ENCODE measurements at regions not wholly inside any gene's neighbourhood (a gene's known extent, or its start where the extent isn't known, plus 50 kb on each side); places are given as distances from the start of the nearest gene placed in this dataset.

- no CpG with 5 or more reads among the region's 4 CpGs for WGBS (ENCODE audit: extremely low coverage, insufficient coverage, insufficient read length)
- Histone ChIP-seq H3K9me3 (ENCODE audit: insufficient read depth, low read depth, low read length) (peaks cover 2% of the 10 kb centered on the region), H2BK120ac (ENCODE audit: insufficient read depth, low read length, poor library complexity) (no peak overlapping the region), H3K23ac (ENCODE audit: low read length) (no peak overlapping the region), H3K4me2 (ENCODE audit: low read length) (no peak overlapping the region), H4K12ac (ENCODE audit: low read depth, low read length) (no peak overlapping the region), H3K79me1 (ENCODE audit: low read length) (peaks cover 13% of the 10 kb centered on the region), H2AK5ac (ENCODE audit: low read length) (no peak overlapping the region), H4K91ac (ENCODE audit: low read depth, low read length) (no peak overlapping the region), H3K79me2 (ENCODE audit: control insufficient read depth, insufficient read depth, low read length, poor library complexity) (peaks cover 4% of the 10 kb centered on the region), H3K18ac (ENCODE audit: low read length) (no peak overlapping the region), H4K8ac (ENCODE audit: low read depth, low read length) (no peak overlapping the region), H3K4me3 (ENCODE audit: low read depth, low read length) (no peak overlapping the region), H3K14ac (ENCODE audit: low read length) (no peak overlapping the region), H3K27ac (ENCODE audit: low read depth, low read length) (no peak overlapping the region), H2BK5ac (ENCODE audit: low read depth, low read length, poor library complexity) (no peak overlapping the region), H3K4ac (ENCODE audit: low read depth, low read length) (no peak overlapping the region), H3K36me3 (ENCODE audit: control insufficient read depth in 1 of 2, insufficient read depth in 2 of 2, low read length in 2 of 2) (no peaks in the 10 kb centered on the region), H2BK12ac (ENCODE audit: low read length) (no peak overlapping the region), H2AFZ (ENCODE audit: insufficient read depth, low read length, poor library complexity) (no peak overlapping the region), H3K4me1 (ENCODE audit: control insufficient read depth in 1 of 2, insufficient read depth in 2 of 2, low read length in 2 of 2) (peaks cover 10 to 13% of the 10 kb centered on the region in 2 experiments), H3K27me3 (ENCODE audit: insufficient read depth, low read length) (no peaks in the 10 kb centered on the region), H3K9ac (ENCODE audit: low read length) (no peak overlapping the region)
- no peak for DNase-seq
Observed at GRCh38 chr3:194072691-194073279, 63.2 kb upstream of the HES1 start.

GRCh38 chr3:194073926-194074325 lies 62.0 kb upstream of the HES1 start:
- no peak overlapping the region for H2BK5ac ChIP-seq (ENCODE audit: low read depth, low read length, poor library complexity)
- no peak overlapping the region for H3K9ac ChIP-seq (ENCODE audit: low read length)
- no peak overlapping the region for H4K91ac ChIP-seq (ENCODE audit: low read depth, low read length)
- H2BK12ac ChIP-seq (ENCODE audit: low read length) = no peak overlapping the region
- H3K23ac ChIP-seq (ENCODE audit: low read length) = no peak overlapping the region
- H4K12ac ChIP-seq (ENCODE audit: low read depth, low read length) = no peak overlapping the region
- no peak overlapping the region for H3K27ac ChIP-seq (ENCODE audit: low read depth, low read length)
- H3K79me1 ChIP-seq (ENCODE audit: low read length) = peaks cover 13% of the 10 kb centered on the region
- H4K8ac ChIP-seq (ENCODE audit: low read depth, low read length) = no peak overlapping the region
- H2AFZ ChIP-seq (ENCODE audit: insufficient read depth, low read length, poor library complexity) = no peak overlapping the region
- H2AK5ac ChIP-seq (ENCODE audit: low read length) = no peak overlapping the region
- no peak overlapping the region for H3K14ac ChIP-seq (ENCODE audit: low read length)
- peaks cover 2% of the 10 kb centered on the region for H3K9me3 ChIP-seq (ENCODE audit: insufficient read depth, low read depth, low read length)
- H3K36me3 ChIP-seq (ENCODE audit: control insufficient read depth in 1 of 2, insufficient read depth in 2 of 2, low read length in 2 of 2) = no peaks in the 10 kb centered on the region
- no peak overlapping the region for H3K18ac ChIP-seq (ENCODE audit: low read length)
- no peak overlapping the region for H3K4ac ChIP-seq (ENCODE audit: low read depth, low read length)
- no CpG with 5 or more reads among the region's 1 CpG for WGBS (ENCODE audit: extremely low coverage, insufficient coverage, insufficient read length)
- H3K4me2 ChIP-seq (ENCODE audit: low read length) = no peak overlapping the region
- no peaks in the 10 kb centered on the region for H3K27me3 ChIP-seq (ENCODE audit: insufficient read depth, low read length)
- no peak overlapping the region for H3K4me3 ChIP-seq (ENCODE audit: low read depth, low read length)
- H2BK120ac ChIP-seq (ENCODE audit: insufficient read depth, low read length, poor library complexity) = no peak overlapping the region
- H3K79me2 ChIP-seq (ENCODE audit: control insufficient read depth, insufficient read depth, low read length, poor library complexity) = peaks cover 4% of the 10 kb centered on the region
- DNase-seq = no peak
- peaks cover 10 to 13% of the 10 kb centered on the region in 2 experiments for H3K4me1 ChIP-seq (ENCODE audit: control insufficient read depth in 1 of 2, insufficient read depth in 2 of 2, low read length in 2 of 2)

- H3K4ac ChIP-seq (ENCODE audit: low read depth, low read length) = no peak overlapping the region
- H3K4me3 ChIP-seq (ENCODE audit: low read depth, low read length) = no peak overlapping the region
- peaks cover 4% of the 10 kb centered on the region for H3K79me2 ChIP-seq (ENCODE audit: control insufficient read depth, insufficient read depth, low read length, poor library complexity)
- H2BK12ac ChIP-seq (ENCODE audit: low read length) = no peak overlapping the region
- H2AK5ac ChIP-seq (ENCODE audit: low read length) = no peak overlapping the region
- no peak overlapping the region for H4K8ac ChIP-seq (ENCODE audit: low read depth, low read length)
- no peak overlapping the region for H3K14ac ChIP-seq (ENCODE audit: low read length)
- no peak overlapping the region for H4K12ac ChIP-seq (ENCODE audit: low read depth, low read length)
- no peak overlapping the region for H3K23ac ChIP-seq (ENCODE audit: low read length)
- no peak for DNase-seq
- H2BK120ac ChIP-seq (ENCODE audit: insufficient read depth, low read length, poor library complexity) = no peak overlapping the region
- H3K27me3 ChIP-seq (ENCODE audit: insufficient read depth, low read length) = no peaks in the 10 kb centered on the region
- peaks cover 2% of the 10 kb centered on the region for H3K9me3 ChIP-seq (ENCODE audit: insufficient read depth, low read depth, low read length)
- no CpG with 5 or more reads among the region's 6 CpGs for WGBS (ENCODE audit: extremely low coverage, insufficient coverage, insufficient read length)
- peaks cover 13% of the 10 kb centered on the region for H3K79me1 ChIP-seq (ENCODE audit: low read length)
- H3K4me2 ChIP-seq (ENCODE audit: low read length) = no peak overlapping the region
- no peak overlapping the region for H3K27ac ChIP-seq (ENCODE audit: low read depth, low read length)
- H3K9ac ChIP-seq (ENCODE audit: low read length) = no peak overlapping the region
- H3K4me1 ChIP-seq (ENCODE audit: control insufficient read depth in 1 of 2, insufficient read depth in 2 of 2, low read length in 2 of 2) = peaks cover 10% of the 10 kb centered on the region in 2 experiments
- H4K91ac ChIP-seq (ENCODE audit: low read depth, low read length) = no peak overlapping the region
- no peak overlapping the region for H2BK5ac ChIP-seq (ENCODE audit: low read depth, low read length, poor library complexity)
- no peaks in the 10 kb centered on the region for H3K36me3 ChIP-seq (ENCODE audit: control insufficient read depth in 1 of 2, insufficient read depth in 2 of 2, low read length in 2 of 2)
- H3K18ac ChIP-seq (ENCODE audit: low read length) = no peak overlapping the region
- no peak overlapping the region for H2AFZ ChIP-seq (ENCODE audit: insufficient read depth, low read length, poor library complexity)
Observed at GRCh38 chr3:194075088-194075615, 60.8 kb upstream of the HES1 start.

GRCh38 chr3:194075802-194076460 lies 60.0 kb upstream of the HES1 start:
- Histone ChIP-seq H3K27me3 (ENCODE audit: insufficient read depth, low read length) (no peaks in the 10 kb centered on the region), H2BK12ac (ENCODE audit: low read length) (no peak overlapping the region), H3K18ac (ENCODE audit: low read length) (no peak overlapping the region), H2AK5ac (ENCODE audit: low read length) (no peak overlapping the region), H3K79me2 (ENCODE audit: control insufficient read depth, insufficient read depth, low read length, poor library complexity) (no peaks in the 10 kb centered on the region), H3K4me2 (ENCODE audit: low read length) (no peak overlapping the region), H4K8ac (ENCODE audit: low read depth, low read length) (no peak overlapping the region), H3K4ac (ENCODE audit: low read depth, low read length) (no peak overlapping the region), H3K4me1 (ENCODE audit: control insufficient read depth in 1 of 2, insufficient read depth in 2 of 2, low read length in 2 of 2) (peaks cover 3 to 4% of the 10 kb centered on the region in 2 experiments), H3K14ac (ENCODE audit: low read length) (no peak overlapping the region), H2AFZ (ENCODE audit: insufficient read depth, low read length, poor library complexity) (no peak overlapping the region), H3K79me1 (ENCODE audit: low read length) (peaks cover 6% of the 10 kb centered on the region), H3K4me3 (ENCODE audit: low read depth, low read length) (no peak overlapping the region), H3K23ac (ENCODE audit: low read length) (no peak overlapping the region), H2BK5ac (ENCODE audit: low read depth, low read length, poor library complexity) (no peak overlapping the region), H4K91ac (ENCODE audit: low read depth, low read length) (no peak overlapping the region), H3K27ac (ENCODE audit: low read depth, low read length) (no peak overlapping the region), H4K12ac (ENCODE audit: low read depth, low read length) (no peak overlapping the region), H3K36me3 (ENCODE audit: control insufficient read depth in 1 of 2, insufficient read depth in 2 of 2, low read length in 2 of 2) (no peaks in the 10 kb centered on the region), H3K9me3 (ENCODE audit: insufficient read depth, low read depth, low read length) (peaks cover 2% of the 10 kb centered on the region), H3K9ac (ENCODE audit: low read length) (no peak overlapping the region), H2BK120ac (ENCODE audit: insufficient read depth, low read length, poor library complexity) (no peak overlapping the region)
- WGBS (ENCODE audit: extremely low coverage, insufficient coverage, insufficient read length) = no CpG with 5 or more reads among the region's 6 CpGs
- DNase-seq = no peak
